SJCRH30 (cell line): ENCODE measurements at regions not wholly inside any gene's neighbourhood (a gene's known extent, or its start where the extent isn't known, plus 50 kb on each side); places are given as distances from the start of the nearest gene placed in this dataset.

ENCODE experiments used
- DNase-seq, 2 experiments: peaks; one replicate each; pipeline ENCODE4 v3.0.0-alpha.2; 2015 to 2020
- H3K27ac ChIP-seq: fragments of 250-450 bp; sonication (Bioruptor Pico); 2 replicates; pipeline ENCODE4 v1.5.1; 2020; ENCODE audit warnings: mild to moderate bottlenecking, moderate library complexity
- H3K27me3 ChIP-seq: fragments of 250-450 bp; sonication (Bioruptor Pico); 2 replicates; pipeline ENCODE4 v1.5.1; 2020; ENCODE audit warnings: mild to moderate bottlenecking, moderate library complexity
- H3K36me3 ChIP-seq: fragments of 250-450 bp; sonication (Bioruptor Pico); 2 replicates; pipeline ENCODE4 v1.5.1; 2020; ENCODE audit warnings: mild to moderate bottlenecking, moderate library complexity
- H3K4me1 ChIP-seq: fragments of 250-450 bp; sonication (Bioruptor Pico); 2 replicates; pipeline ENCODE4 v1.5.1; 2020; ENCODE audit warnings: mild to moderate bottlenecking, moderate library complexity
- H3K4me3 ChIP-seq: fragments of 250-450 bp; sonication (Bioruptor Pico); 2 replicates; pipeline ENCODE4 v1.5.1; 2020; ENCODE audit warnings: mild to moderate bottlenecking, moderate library complexity
- H3K9me3 ChIP-seq: fragments of 250-450 bp; sonication (Bioruptor Pico); replicated peaks from 2 replicates; pipeline ENCODE4 v1.5.1; 2020; ENCODE audit warnings: mild to moderate bottlenecking, moderate library complexity

- no peaks in the 10 kb centered on the region for H3K36me3 ChIP-seq
- H3K9me3 ChIP-seq = no peaks in the 10 kb centered on the region
- DNase-seq = no peak
- no peak overlapping the region for H3K27ac ChIP-seq
- no peaks in the 10 kb centered on the region for H3K27me3 ChIP-seq
- H3K4me3 ChIP-seq = no peak overlapping the region
- no peaks in the 10 kb centered on the region for H3K4me1 ChIP-seq
Observed at GRCh38 chr13:77443511-77443910, 92.0 kb upstream of the SCEL start.

GRCh38 chr13:77437267-77437666 lies 98.2 kb upstream of the SCEL start:
- no peak for DNase-seq
- Histone ChIP-seq H3K4me1 (no peaks in the 10 kb centered on the region), H3K4me3 (no peak overlapping the region), H3K36me3 (no peaks in the 10 kb centered on the region), H3K9me3 (no peaks in the 10 kb centered on the region), H3K27ac (no peak overlapping the region), H3K27me3 (no peaks in the 10 kb centered on the region)

- Histone ChIP-seq H3K4me3 (no peak overlapping the region), H3K27ac (no peak overlapping the region), H3K4me1 (no peaks in the 10 kb centered on the region), H3K9me3 (no peaks in the 10 kb centered on the region), H3K27me3 (no peaks in the 10 kb centered on the region), H3K36me3 (no peaks in the 10 kb centered on the region)
- DNase-seq = no peak
Observed at GRCh38 chr13:77434289-77434688, 101.2 kb upstream of the SCEL start.

GRCh38 chr13:77431449-77431848 lies 104.1 kb upstream of the SCEL start:
- H3K9me3 ChIP-seq = no peaks in the 10 kb centered on the region
- no peak overlapping the region for H3K27ac ChIP-seq
- no peak overlapping the region for H3K4me3 ChIP-seq

GRCh38 chr13:77430377-77430951 lies 103.6 kb upstream of the MYCBP2 start:
- DNase-seq = no peak
- no peaks in the 10 kb centered on the region for H3K27me3 ChIP-seq
- no peak overlapping the region for H3K27ac ChIP-seq
- H3K4me3 ChIP-seq = no peak overlapping the region
- H3K9me3 ChIP-seq = no peaks in the 10 kb centered on the region
- H3K36me3 ChIP-seq = no peaks in the 10 kb centered on the region
- H3K4me1 ChIP-seq = no peaks in the 10 kb centered on the region

More at GRCh38 chr13:77431449-77431848, 104.1 kb upstream of the SCEL start:
- H3K4me1 ChIP-seq = no peaks in the 10 kb centered on the region
- DNase-seq = no peak
- H3K36me3 ChIP-seq = no peaks in the 10 kb centered on the region
- H3K27me3 ChIP-seq = no peaks in the 10 kb centered on the region

GRCh38 chr13:77429320-77430142 lies 102.6 kb upstream of the MYCBP2 start:
- DNase-seq = no peak

GRCh38 chr13:77425705-77426104 lies 98.8 kb upstream of the MYCBP2 start:
- Histone ChIP-seq H3K36me3 (no peaks in the 10 kb centered on the region), H3K27ac (no peak overlapping the region)

More at GRCh38 chr13:77429320-77430142, 102.6 kb upstream of the MYCBP2 start:
- Histone ChIP-seq H3K4me3 (no peak overlapping the region), H3K36me3 (no peaks in the 10 kb centered on the region), H3K27me3 (no peaks in the 10 kb centered on the region), H3K9me3 (no peaks in the 10 kb centered on the region), H3K4me1 (no peaks in the 10 kb centered on the region), H3K27ac (no peak overlapping the region)

GRCh38 chr13:77423296-77423695 lies 96.4 kb upstream of the MYCBP2 start:
- DNase-seq = no peak
- H3K9me3 ChIP-seq = no peaks in the 10 kb centered on the region
- H3K27me3 ChIP-seq = no peaks in the 10 kb centered on the region
- H3K4me3 ChIP-seq = no peak overlapping the region
- H3K4me1 ChIP-seq = no peaks in the 10 kb centered on the region
- no peak overlapping the region for H3K27ac ChIP-seq
- H3K36me3 ChIP-seq = no peaks in the 10 kb centered on the region

More at GRCh38 chr13:77425705-77426104, 98.8 kb upstream of the MYCBP2 start:
- Histone ChIP-seq H3K9me3 (no peaks in the 10 kb centered on the region), H3K27me3 (no peaks in the 10 kb centered on the region), H3K4me1 (no peaks in the 10 kb centered on the region), H3K4me3 (no peak overlapping the region)
- DNase-seq = no peak

- no peaks in the 10 kb centered on the region for H3K4me1 ChIP-seq
- H3K9me3 ChIP-seq = no peaks in the 10 kb centered on the region
- H3K27ac ChIP-seq = no peak overlapping the region
- no peaks in the 10 kb centered on the region for H3K36me3 ChIP-seq
- no peak for DNase-seq
- H3K4me3 ChIP-seq = no peak overlapping the region
- no peaks in the 10 kb centered on the region for H3K27me3 ChIP-seq
Observed at GRCh38 chr13:77422724-77423123, 95.8 kb upstream of the MYCBP2 start.

GRCh38 chr13:77417897-77418296 lies 91.0 kb upstream of the MYCBP2 start:
- no peaks in the 10 kb centered on the region for H3K27me3 ChIP-seq
- no peaks in the 10 kb centered on the region for H3K9me3 ChIP-seq
- no peaks in the 10 kb centered on the region for H3K36me3 ChIP-seq
- H3K4me1 ChIP-seq = no peaks in the 10 kb centered on the region; the same call in 1 of the 2 replicates
- no peak for DNase-seq
- no peak overlapping the region for H3K27ac ChIP-seq
- H3K4me3 ChIP-seq = no peak overlapping the region

- no peak for DNase-seq
- no peaks in the 10 kb centered on the region; the same call in 1 of the 2 replicates for H3K4me1 ChIP-seq
- no peaks in the 10 kb centered on the region for H3K27me3 ChIP-seq
- H3K27ac ChIP-seq = no peak overlapping the region
- H3K4me3 ChIP-seq = no peak overlapping the region
- no peaks in the 10 kb centered on the region for H3K9me3 ChIP-seq
- H3K36me3 ChIP-seq = no peaks in the 10 kb centered on the region
Observed at GRCh38 chr13:77416666-77417212, 89.8 kb upstream of the MYCBP2 start.

- Histone ChIP-seq H3K9me3 (no peaks in the 10 kb centered on the region), H3K36me3 (no peaks in the 10 kb centered on the region), H3K27ac (no peak overlapping the region), H3K27me3 (no peaks in the 10 kb centered on the region), H3K4me3 (no peak overlapping the region), H3K4me1 (no peaks in the 10 kb centered on the region; the same call in 1 of the 2 replicates)
- peak; percentile 7 to 12 for DNase-seq
Observed at GRCh38 chr13:77415253-77416071, 88.6 kb upstream of the MYCBP2 start.

GRCh38 chr13:77412860-77413259 lies 86.0 kb upstream of the MYCBP2 start:
- Histone ChIP-seq H3K4me1 (no peaks in the 10 kb centered on the region; the same call in 1 of the 2 replicates), H3K9me3 (no peaks in the 10 kb centered on the region), H3K4me3 (no peak overlapping the region), H3K36me3 (no peaks in the 10 kb centered on the region), H3K27ac (no peak overlapping the region), H3K27me3 (no peaks in the 10 kb centered on the region)
- DNase-seq = no peak

GRCh38 chr13:77412116-77412635 lies 85.3 kb upstream of the MYCBP2 start:
- no peaks in the 10 kb centered on the region for H3K9me3 ChIP-seq
- no peak for DNase-seq
- no peaks in the 10 kb centered on the region for H3K36me3 ChIP-seq
- H3K27me3 ChIP-seq = no peaks in the 10 kb centered on the region
- no peak overlapping the region for H3K27ac ChIP-seq
- no peak overlapping the region for H3K4me3 ChIP-seq
- no peaks in the 10 kb centered on the region; the same call in 1 of the 2 replicates for H3K4me1 ChIP-seq
